SK-N-SH (cell line): ENCODE measurements at regions not wholly inside any gene's neighbourhood (a gene's known extent, or its start where the extent isn't known, plus 50 kb on each side); places are given as distances from the start of the nearest gene placed in this dataset.

Experiments used
- EP300 ChIP-seq, 2 experiments: IDR thresholded peaks; 2 replicates each; pipeline versions ENCODE4 v1.4.0 to v1.6.1; 2012; ENCODE audit warnings: borderline replicate concordance in 1 of 2, low read depth in 1 of 2, low read length in 1 of 2
- GATA2 ChIP-seq: sonication (generic); formaldehyde crosslinking; IDR thresholded peaks from 2 replicates; pipeline ENCODE4 v1.5.0; 2020; ENCODE audit warnings: mild to moderate bottlenecking, missing genetic modification reagents
- NRF1 ChIP-seq: IDR thresholded peaks from 2 replicates; pipeline ENCODE4 v1.6.1; 2012; ENCODE audit warnings: low read depth, mild to moderate bottlenecking, low read length
- POLR2AphosphoS5 ChIP-seq: IDR thresholded peaks from 2 replicates; pipeline ENCODE4 v1.6.1; 2012; ENCODE audit warnings: low read depth, low read length
- RAD21 ChIP-seq: IDR thresholded peaks from 2 replicates; pipeline ENCODE4 v1.6.1; 2012; ENCODE audit warnings: mild to moderate bottlenecking, low read length
- TAF1 ChIP-seq: IDR thresholded peaks from 2 replicates; pipeline ENCODE4 v1.6.1; 2012; ENCODE audit warnings: low read depth, mild to moderate bottlenecking, low read length, moderate library complexity, borderline replicate concordance
- TF ChIP-seq, protein P1 (sequence below): fragments of 200-600 bp; sonication (generic); IDR thresholded peaks from 2 replicates; pipeline ENCODE4 v1.6.1; 2017; ENCODE audit warnings: antibody characterized with exemption, mild to moderate bottlenecking, moderate library complexity
- TF ChIP-seq, protein P2 (sequence below): IDR thresholded peaks from 2 replicates; pipeline ENCODE4 v1.4.0; 2012; ENCODE audit warnings: low read depth, borderline replicate concordance
- TF ChIP-seq, protein P3 (sequence below): fragments of 150-350 bp; IDR thresholded peaks from 2 replicates; pipeline ENCODE4 v1.6.1; 2016; ENCODE audit warnings: mild to moderate bottlenecking, low read depth, low read length
- TF ChIP-seq, protein P4 (sequence below): IDR thresholded peaks from 2 replicates; pipeline ENCODE4 v1.6.1; 2012; ENCODE audit warnings: mild to moderate bottlenecking, low read depth, low read length, moderate library complexity

DNA sequence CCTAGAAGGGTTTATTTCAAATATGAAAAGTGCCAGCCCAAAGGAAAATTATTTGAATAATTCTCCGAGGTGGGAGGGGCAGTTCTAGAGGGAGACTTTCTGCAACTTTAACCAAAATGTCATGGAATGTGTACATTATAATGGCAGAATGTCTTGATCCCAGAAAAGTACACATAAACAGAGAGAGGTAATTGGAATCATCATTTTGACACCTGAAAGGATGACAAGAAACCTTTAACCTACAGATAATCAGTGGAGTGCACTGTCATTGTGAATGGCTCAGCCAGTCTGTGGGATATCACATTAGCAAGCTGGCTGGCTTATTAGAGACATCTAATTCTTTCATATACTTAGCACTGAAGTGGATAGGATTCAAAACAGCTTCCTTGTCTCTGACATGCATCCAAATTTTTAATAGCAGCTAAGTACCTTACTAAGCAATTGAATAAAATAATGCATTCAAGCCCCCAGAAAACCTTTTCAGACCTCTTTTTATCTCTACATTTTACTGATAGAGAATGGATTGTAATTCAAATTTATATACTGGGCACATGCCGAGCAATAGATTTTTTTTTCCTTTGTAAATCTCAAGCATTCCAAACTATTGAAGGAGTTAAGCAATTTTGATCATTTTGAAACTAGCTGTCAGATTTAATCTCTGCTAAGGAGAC, 468.6 kb downstream of the COG6 start:
- TF ChIP-seq, protein P1, sequence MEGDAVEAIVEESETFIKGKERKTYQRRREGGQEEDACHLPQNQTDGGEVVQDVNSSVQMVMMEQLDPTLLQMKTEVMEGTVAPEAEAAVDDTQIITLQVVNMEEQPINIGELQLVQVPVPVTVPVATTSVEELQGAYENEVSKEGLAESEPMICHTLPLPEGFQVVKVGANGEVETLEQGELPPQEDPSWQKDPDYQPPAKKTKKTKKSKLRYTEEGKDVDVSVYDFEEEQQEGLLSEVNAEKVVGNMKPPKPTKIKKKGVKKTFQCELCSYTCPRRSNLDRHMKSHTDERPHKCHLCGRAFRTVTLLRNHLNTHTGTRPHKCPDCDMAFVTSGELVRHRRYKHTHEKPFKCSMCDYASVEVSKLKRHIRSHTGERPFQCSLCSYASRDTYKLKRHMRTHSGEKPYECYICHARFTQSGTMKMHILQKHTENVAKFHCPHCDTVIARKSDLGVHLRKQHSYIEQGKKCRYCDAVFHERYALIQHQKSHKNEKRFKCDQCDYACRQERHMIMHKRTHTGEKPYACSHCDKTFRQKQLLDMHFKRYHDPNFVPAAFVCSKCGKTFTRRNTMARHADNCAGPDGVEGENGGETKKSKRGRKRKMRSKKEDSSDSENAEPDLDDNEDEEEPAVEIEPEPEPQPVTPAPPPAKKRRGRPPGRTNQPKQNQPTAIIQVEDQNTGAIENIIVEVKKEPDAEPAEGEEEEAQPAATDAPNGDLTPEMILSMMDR: no peak
- TF ChIP-seq EP300 (IDR thresholded peaks at IDR 0.05; ENCODE audit: borderline replicate concordance in 1 of 2, low read depth in 1 of 2, low read length in 1 of 2): no peak
- TF ChIP-seq, protein P2, sequence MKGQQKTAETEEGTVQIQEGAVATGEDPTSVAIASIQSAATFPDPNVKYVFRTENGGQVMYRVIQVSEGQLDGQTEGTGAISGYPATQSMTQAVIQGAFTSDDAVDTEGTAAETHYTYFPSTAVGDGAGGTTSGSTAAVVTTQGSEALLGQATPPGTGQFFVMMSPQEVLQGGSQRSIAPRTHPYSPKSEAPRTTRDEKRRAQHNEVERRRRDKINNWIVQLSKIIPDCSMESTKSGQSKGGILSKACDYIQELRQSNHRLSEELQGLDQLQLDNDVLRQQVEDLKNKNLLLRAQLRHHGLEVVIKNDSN: no peak
- TF ChIP-seq TAF1: no peak
- no peak for TF ChIP-seq GATA2 (CRISPR knock-in tag)
- TF ChIP-seq POLR2AphosphoS5: no peak
- TF ChIP-seq RAD21: no peak
- TF ChIP-seq, protein P3, sequence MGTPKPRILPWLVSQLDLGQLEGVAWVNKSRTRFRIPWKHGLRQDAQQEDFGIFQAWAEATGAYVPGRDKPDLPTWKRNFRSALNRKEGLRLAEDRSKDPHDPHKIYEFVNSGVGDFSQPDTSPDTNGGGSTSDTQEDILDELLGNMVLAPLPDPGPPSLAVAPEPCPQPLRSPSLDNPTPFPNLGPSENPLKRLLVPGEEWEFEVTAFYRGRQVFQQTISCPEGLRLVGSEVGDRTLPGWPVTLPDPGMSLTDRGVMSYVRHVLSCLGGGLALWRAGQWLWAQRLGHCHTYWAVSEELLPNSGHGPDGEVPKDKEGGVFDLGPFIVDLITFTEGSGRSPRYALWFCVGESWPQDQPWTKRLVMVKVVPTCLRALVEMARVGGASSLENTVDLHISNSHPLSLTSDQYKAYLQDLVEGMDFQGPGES: no peak
- TF ChIP-seq, protein P4, sequence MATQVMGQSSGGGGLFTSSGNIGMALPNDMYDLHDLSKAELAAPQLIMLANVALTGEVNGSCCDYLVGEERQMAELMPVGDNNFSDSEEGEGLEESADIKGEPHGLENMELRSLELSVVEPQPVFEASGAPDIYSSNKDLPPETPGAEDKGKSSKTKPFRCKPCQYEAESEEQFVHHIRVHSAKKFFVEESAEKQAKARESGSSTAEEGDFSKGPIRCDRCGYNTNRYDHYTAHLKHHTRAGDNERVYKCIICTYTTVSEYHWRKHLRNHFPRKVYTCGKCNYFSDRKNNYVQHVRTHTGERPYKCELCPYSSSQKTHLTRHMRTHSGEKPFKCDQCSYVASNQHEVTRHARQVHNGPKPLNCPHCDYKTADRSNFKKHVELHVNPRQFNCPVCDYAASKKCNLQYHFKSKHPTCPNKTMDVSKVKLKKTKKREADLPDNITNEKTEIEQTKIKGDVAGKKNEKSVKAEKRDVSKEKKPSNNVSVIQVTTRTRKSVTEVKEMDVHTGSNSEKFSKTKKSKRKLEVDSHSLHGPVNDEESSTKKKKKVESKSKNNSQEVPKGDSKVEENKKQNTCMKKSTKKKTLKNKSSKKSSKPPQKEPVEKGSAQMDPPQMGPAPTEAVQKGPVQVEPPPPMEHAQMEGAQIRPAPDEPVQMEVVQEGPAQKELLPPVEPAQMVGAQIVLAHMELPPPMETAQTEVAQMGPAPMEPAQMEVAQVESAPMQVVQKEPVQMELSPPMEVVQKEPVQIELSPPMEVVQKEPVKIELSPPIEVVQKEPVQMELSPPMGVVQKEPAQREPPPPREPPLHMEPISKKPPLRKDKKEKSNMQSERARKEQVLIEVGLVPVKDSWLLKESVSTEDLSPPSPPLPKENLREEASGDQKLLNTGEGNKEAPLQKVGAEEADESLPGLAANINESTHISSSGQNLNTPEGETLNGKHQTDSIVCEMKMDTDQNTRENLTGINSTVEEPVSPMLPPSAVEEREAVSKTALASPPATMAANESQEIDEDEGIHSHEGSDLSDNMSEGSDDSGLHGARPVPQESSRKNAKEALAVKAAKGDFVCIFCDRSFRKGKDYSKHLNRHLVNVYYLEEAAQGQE: no peak
- no peak for TF ChIP-seq NRF1
